CD4-positive, alpha-beta T cell treated with Interleukin-4 for 1 hour (primary cell): ENCODE measurements at regions not wholly inside any gene's neighbourhood (a gene's known extent, or its start where the extent isn't known, plus 50 kb on each side); places are given as distances from the start of the nearest gene placed in this dataset.
A peak's percentile ranks its signal among the peaks of the same experiment; 100 is the strongest.

Experiments
- DNase-seq, 2 donors: peaks; one replicate each; pipeline ENCODE4 v3.0.0-alpha.2; 2020 to 2022

DNA sequence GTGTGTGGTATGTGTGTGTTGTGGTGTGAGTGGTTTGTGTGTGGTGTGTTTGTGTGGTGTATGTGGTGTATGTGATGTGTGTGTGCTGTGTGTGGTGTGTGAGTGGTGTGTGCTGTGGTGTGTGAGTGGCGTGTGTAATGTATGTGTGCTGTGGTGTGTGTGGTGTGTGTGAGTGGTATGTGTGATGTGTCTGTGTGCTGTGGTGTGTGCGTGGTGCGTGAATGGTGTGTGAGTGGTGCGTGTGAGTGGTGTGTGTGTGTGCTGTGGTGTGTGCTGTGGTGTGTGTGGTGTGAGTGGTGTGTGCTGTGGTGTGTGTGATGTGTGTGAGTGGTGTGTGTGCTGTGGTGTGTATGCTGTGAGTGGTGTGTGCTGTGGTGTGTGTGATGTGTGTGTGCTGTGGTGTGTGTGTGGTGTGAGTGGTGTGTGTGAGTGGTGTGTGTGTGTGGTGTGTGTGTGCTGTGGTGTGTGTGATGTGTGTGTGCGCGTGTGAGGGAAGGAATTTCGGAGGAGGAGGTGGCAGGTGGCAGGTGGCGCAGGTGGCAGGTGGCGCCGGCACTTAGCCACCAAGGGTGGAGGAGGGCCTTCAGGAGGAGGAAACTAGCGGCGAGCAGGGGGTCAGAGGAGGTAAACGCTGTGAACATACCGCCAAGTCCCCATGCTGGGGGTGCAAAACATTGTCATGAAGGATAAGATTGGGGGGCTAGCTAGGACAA lies 191.8 kb downstream of the MELK start:
- no peak for DNase-seq

DNA sequence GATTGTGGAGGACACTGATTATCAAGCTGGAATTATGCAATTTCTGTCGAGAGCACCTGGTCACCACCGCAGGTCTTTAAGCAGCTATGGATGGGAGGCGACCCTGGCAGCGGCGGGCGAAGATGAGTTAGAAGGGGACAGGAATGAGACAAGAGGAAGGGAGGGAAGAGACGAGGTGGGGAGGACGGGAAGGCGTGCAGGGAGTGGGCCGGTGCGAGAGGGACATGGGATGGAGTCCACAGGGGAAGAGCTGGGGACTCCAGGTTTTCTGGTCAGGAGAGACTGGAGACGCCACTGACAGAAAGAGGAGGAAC lies 192.3 kb downstream of the MELK start:
- no peak for DNase-seq

DNA sequence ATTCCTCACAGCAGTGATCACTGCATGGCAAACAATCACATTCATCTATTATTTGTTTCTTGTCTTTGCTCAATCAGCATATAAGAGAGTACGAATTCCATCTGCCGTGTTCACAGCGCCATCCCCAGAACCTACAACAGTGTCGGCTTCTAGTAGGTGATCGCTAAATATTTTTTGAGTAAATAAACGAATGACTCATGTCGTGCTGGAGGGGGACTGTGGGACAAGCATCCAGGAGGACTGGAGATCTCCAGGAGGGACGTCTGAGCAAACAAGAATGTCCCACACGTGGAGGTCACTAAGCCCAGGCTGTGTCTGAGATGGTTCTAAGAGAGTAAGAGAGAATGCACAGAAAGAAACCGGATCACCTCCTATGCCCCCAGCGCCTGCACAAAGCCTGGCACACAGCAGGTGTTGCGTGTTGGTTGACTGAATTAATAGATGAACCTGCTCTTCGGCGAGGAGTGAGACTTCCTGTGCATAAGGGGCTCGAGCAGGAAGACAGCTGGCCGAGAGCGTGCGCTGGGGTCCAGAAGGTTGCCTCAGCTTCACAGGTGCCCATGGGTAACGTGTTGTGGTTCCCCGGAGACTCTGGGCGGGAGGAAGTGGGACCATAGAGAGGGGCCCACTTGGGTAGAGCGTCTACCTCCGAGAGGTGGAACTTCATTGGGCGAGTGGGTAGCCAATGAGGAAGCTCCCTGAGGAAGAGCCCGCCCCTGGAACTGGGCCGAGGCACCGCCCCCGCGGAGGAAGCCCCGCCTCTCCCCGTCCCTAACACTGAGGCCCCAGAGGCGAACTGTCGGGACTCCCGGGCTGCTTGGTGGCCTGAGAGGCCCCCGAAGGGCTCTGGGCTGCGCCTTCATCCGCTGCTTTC lies 193.0 kb downstream of the MELK start:
- peak; percentile 96 for DNase-seq

DNA sequence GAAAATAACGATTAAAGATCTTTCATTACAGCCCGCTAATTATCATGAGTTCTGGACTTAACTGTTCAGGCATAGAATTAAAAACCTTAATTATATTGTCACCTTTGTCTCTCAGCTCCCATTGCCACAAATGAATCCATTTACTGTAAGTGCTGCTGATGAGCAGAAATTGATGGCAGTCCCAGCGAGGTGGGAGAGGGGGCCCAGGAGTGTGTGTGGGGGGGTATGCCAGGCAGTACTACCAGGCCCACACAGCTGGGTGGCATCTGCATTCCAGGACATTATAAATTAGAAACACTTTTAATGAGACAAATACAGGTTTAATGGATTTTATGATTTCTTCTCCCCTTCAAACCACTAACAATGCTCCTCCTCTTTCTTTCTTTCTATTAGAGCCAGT lies 196.0 kb downstream of the MELK start:
- no peak for DNase-seq

DNA sequence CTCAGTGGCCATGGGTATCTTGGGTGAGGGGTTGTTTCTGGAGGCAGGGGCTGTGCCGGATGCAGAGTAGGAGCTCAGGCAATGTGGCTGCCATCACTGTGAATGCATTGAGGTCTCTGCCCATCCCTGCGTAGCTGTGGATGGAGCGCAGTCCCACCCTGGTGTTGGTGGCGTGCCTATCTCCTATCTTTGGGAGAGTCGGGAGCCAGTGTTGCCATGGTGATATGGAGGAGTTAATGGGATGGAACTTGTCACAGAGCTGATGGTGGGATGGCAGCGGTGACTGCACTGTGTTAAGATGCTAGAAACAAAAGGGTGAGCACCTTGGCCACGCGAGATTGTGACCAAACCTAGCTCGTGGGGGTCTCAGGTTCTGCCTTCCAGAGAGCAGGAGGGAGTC lies 197.3 kb downstream of the MELK start:
- DNase-seq = no peak

DNA sequence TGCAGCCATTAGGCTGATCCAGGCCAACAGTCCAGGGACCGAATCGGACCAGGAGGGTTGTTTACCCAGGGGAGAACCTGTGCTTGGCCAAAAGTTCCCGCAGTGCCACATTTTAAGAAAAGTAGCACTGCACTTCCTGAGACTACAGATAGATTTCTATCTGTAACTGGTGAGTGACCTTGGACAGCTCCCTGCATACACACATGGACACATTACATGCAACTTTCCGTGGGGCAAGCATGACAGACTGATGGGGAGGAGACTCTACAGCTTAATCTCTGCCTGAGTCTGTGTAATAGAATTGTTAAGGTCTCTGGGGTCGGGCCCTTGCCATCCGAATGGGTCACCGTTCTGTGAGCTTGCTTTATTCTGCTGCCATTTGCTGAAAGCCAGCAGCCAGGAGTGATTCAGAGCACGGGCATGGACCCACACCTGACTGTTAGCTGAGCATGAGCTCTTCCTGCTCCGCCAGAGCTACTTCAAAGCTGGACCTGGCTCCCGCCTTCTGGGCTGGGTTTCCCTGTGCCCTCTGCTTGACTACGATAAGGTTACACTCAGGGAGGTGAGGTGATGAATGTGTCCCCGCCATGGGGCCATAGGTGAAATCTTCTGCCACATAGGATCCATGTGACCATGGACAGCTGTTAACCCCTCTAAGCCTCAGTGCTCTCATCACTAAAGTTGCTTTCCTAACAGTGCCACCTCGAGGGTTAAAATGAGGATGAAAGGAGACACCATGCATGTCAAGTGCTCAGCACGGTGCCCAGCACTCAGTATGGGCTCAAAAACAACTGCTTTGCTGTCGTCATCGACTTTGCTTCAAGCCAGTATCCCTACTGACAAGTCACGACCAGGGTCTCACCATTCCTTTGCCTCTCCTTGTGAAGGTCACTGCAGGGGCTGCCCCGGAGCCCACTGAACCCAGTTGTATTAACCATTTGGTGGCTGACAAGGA lies 200.0 kb downstream of the MELK start:
- DNase-seq = no peak

DNA sequence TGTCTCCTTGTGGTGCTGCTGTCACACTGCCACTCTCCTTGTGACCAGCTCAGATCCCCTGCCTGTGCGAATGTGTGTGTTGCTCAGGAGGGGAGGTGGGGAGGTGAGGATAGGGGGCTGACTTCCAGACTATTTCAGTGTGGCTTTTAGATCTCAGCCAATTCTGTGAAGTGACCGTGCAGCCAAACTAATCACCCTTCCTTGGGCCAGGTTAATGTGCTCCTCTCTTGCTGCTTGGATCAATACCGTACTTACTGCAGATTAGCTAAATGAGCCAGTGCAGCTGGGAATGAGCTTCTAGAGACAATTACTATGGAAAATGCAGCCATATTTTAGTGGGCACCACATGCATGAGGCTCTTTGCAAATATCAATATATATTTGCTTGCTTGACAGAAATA lies 206.0 kb downstream of the MELK start:
- no peak for DNase-seq

DNA sequence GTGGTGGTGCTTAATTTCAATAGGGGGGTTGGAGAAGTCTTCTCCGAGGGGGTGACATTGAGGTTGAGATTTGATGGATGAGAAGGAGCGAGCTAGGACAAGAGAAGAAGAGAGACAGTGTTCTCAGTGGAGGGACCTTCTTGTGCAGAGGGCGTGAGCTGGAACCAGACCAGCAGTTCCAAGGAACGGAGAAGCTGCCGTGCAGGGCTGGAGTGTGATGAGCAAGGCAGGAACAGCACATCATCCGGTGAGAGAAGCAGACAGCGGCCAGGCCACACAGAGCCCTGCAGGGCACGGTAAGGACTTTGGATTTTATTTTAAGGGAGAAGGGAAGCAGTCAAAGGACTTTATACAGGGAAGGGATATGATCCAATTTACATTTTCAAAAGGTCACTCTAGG lies 206.9 kb downstream of the MELK start:
- no peak for DNase-seq

DNA sequence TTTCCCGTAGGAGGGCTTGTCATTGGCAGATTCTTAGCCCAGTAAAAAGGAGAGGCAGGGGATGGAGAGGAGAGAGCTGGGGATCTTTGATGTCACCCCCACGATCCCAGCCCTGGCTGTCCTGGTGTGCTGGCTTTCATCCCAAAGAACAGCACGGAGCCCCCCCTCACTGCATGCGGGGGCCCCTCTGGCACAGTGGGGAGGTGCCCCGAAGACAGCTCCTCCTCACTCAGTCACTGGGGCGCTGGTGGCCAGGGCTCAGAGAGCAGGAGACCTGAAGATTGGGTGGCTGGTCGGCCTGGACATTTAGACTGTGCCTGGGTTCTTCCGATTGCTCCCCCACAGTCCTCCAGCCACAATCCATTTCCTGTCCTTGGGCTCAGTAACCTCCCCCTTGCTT lies 207.5 kb downstream of the MELK start:
- DNase-seq = no peak

DNA sequence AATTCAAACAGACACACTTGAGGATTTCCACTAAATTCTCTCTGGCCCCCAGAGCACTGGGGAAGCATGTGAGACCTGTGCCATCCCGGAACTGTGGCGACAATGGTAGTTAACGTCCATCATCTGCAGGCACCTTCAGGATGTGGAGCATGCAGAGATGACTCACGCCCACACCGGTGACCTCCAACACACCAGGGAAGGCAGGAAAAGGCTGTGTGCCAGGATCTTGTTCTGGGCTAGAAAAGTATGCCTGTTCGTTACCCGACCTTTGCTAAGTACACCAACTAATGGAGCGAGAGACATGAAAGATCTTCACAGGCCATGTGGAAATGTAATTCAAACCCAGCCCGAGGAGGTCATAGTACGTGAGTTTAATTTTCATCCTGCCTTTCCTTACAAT lies 208.8 kb downstream of the MELK start:
- no peak for DNase-seq
